Urothelium cell line (cell line): ENCODE measurements at regions not wholly inside any gene's neighbourhood (a gene's known extent, or its start where the extent isn't known, plus 50 kb on each side); places are given as distances from the start of the nearest gene placed in this dataset.

Experiments
- DNase-seq: peaks from one replicate; pipeline ENCODE4 v3.0.0; 2011; ENCODE audit warnings: low spot score, mixed read lengths
- FAIRE-seq: peaks from 2 replicates; lab custom pipeline; 2011; peaks lifted over from hg19 to GRCh38; lab: Jason Lieb, UNC

DNA sequence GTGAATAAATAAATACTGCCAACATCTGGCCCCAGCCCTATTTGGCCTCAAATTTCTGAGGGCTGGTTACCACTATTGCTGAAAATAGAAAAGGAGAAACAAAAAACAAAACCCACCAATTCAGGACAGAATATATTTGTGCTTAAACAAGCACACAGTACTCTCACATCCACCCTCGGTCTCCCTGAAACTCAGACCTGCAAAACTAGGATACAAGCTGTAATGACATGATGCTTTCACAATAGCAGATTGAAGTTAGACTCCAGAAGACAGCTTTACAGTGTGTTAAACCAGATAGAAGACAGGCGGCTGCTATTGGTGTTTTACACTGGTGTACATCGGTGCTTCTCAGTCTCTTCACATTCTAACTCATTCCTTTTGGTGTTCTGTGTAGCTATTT lies 214.9 kb upstream of the DMRT1 start:
- DNase-seq, result no peak
- no peak for FAIRE-seq

DNA sequence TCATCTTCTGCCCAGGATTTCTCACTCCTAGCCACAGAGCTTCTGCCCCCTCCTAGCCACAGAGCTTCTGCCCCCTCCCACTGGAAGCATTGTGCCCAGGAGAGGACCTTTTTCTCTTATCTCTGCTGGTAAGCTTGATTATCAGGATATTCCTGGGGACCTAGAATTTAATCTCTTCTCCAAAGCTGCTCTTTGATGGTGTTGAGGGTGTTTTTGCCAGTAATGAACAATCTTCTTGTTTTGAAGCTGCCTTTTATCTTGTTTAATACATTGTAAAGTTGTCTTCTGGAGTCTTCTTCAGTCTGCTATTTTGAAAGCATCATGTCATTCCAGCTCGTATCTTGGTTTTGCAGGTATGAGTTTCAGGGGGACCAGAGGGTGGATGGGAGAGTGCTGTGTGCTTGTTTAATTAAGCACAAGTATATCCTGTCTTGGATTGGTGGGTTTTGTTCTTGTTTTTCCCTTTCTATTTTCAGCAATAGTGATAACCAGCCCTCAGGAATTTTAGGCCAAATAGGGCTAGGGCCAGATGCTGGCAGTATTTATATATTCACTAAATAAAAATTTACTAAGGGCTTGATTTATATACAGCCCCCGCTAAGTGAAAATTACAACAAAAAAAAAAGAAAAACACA lies 214.0 kb upstream of the DMRT1 start:
- DNase-seq, result no peak
- no peak for FAIRE-seq

DNA sequence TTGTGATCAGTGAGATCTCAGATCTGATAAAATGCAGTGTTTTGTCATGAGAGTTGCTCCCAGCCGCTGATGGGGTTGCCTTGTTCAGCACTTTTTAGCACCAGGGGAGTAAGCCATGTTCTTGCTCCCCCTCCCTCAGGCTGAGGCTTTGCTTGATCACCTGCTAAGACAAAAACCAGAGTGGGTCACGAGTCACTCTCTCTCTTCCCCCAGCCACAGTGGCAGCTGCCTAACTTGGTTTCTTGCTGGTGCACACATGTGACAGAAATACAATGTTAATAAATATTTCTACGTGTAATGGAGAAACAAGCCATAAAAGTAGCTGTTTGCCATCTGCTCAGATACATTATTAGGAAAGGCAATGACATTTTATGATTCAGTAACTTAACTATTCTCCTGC lies 212.4 kb upstream of the DMRT1 start:
- no peak for FAIRE-seq
- no peak for DNase-seq

DNA sequence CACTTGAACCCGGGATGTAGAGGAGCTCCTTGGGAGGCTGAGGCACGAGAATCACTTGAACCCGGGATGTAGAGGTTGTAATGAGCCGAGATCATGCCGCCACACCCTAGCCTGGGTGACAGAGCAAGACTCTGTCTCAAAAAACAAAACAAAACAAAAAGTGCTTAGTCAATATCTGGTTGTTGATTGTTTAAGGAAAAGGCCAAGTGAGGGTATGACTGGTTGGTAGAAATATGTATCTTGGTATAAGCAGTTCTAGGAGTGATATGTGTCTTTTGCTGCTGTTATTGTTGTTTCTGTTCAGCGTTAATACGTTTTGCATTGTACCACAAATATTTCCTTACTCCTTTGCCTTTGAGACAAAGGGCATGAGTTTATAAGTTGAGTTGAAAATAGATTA lies 210.7 kb upstream of the DMRT1 start:
- DNase-seq (no peak), FAIRE-seq (no peak)

DNA sequence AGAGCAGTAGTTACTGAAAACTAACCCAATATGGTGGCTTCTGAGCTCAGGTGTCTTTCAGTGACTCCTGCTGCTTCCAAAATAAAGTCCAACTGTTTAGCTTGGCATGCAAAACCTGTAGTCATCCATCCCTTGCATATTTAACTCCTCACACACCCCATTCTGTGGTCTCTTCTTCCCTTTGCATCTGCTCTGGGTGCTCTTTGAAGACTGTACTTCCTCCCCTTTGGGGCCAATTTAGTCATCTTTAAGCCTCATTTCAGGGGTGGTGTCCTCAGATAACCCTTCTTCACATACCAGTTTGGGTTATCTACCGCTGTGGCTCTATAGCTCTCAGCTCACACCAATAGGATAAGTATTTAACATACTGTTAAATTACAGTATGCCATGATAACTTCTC lies 209.9 kb upstream of the DMRT1 start:
- no peak for DNase-seq
- no peak for FAIRE-seq

DNA sequence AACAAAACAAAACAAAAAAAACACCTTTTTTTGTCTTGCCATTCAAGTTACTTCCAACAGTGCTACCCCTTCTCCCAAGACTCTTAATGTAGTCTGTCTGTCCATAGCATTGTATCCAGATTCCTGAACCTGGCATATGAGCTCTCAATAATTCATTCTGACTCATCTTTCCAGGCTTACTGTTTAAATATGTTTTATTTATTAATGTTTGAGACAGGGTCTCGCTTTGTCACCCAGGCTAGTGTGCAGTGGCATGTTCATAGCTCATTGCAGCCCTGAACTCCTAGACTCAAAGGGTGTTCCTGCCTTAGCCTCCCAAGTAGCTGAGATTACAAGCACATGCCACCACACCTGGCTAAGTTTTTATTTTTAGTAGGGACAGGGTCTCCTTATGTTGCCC lies 208.0 kb upstream of the DMRT1 start:
- FAIRE-seq, result no peak
- no peak for DNase-seq

DNA sequence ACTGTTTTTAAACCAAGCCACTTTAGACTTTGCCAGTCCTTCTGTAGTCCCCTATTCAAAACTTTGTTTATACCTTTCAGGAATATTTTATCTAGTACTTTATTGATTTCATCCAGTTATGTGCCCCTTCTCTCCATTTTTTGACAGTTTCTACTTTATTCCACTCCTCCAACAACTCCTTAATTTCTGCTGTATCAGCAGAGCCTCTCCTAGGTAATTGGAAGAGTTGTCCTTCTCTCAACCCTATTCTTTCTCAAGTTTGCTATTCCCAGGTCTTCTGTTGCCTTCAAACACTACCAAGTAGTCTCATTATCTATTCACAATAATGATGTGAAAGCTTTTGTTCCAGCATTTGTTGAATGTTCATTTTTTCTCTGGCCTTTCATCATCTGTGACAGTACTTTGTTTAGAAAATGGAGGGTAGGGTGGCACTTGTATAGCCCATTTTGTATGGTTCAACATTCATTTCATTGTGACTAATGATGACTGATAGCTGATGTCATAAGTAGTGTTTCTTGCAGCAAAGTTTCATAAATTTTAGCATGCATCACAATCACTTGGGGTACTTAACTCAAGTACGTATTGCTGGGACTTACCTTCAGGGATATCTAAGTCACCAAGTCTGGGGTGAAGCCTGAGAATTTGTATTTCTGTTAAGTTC lies 204.4 kb upstream of the DMRT1 start:
- FAIRE-seq (no peak), DNase-seq (no peak)

DNA sequence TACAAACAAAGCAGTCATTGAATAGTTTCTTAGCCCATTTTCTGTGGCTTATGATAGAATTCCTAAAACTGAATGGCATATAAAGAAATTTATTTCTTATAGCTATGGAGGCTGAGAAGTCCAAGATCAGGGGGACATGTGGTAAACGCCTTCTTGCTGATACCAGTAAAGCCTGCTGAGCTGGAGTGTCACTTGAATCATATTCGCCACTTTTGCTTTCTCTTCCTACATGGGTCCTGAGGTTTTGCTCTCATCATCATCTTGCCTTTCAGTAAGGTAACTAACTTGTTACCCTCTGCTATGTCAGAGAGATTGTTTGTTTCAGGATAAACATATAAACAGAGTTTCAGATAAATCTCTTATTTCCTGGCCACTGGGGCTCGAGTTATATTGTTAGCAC lies 203.3 kb upstream of the DMRT1 start:
- no peak for FAIRE-seq
- DNase-seq, result no peak

DNA sequence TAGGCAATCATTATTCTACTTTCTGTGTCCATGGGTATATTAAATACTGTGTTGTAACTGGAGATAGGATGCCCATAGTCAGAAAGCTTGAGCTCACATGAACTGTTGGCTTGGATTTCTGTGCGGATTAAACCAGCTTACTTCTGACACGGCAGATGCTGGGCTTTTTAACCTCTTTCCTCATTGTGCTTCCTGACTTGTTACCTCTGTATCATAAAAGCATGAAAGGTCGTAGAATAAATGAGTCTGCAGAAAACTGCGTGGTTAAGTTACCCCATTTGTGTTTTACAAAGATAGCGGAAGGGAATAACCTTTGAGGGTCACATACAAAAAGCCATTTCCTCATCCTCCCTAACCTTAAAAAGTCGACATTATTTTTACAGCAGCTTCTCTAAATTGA lies 199.5 kb upstream of the DMRT1 start:
- no peak for DNase-seq
- FAIRE-seq, result no peak

DNA sequence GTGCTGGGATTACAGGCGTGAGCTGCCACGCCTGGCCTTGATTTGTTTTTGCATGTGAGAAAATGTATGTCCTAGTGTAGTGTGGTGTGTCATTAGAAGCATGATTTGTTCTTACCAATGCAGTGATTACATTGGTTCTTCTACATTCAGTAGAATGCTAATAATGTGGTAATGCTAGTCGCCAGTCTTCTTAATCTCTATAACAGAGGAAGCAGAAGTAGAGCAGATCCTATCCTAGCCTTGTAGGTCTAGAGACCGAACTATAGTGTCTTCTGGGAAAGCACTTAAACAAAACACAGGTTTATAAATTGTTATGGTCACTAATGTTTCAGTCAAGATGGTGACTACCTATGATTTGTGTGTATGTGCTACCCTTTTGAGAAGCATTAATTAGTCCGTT lies 197.5 kb upstream of the DMRT1 start:
- FAIRE-seq (no peak), DNase-seq (no peak)

DNA sequence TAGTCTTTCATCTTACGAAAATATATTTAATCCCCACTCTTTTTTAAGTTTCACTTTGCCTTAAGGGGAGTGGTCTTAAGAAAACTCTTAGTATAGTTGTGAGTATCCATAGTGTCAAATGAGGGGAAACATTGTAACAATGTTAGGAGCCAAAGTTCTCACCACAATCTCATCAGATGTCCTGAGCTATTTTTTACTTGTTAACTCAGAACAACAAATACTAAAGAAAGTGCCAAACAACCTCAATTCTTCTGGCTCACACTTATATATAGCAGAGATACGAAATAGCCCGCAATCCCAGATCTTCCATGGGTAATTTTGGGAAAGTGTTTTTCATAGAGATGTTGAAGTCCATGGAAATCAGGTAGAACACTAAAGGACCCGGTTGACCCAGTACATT lies 194.0 kb upstream of the DMRT1 start:
- DNase-seq (no peak), FAIRE-seq (no peak)

DNA sequence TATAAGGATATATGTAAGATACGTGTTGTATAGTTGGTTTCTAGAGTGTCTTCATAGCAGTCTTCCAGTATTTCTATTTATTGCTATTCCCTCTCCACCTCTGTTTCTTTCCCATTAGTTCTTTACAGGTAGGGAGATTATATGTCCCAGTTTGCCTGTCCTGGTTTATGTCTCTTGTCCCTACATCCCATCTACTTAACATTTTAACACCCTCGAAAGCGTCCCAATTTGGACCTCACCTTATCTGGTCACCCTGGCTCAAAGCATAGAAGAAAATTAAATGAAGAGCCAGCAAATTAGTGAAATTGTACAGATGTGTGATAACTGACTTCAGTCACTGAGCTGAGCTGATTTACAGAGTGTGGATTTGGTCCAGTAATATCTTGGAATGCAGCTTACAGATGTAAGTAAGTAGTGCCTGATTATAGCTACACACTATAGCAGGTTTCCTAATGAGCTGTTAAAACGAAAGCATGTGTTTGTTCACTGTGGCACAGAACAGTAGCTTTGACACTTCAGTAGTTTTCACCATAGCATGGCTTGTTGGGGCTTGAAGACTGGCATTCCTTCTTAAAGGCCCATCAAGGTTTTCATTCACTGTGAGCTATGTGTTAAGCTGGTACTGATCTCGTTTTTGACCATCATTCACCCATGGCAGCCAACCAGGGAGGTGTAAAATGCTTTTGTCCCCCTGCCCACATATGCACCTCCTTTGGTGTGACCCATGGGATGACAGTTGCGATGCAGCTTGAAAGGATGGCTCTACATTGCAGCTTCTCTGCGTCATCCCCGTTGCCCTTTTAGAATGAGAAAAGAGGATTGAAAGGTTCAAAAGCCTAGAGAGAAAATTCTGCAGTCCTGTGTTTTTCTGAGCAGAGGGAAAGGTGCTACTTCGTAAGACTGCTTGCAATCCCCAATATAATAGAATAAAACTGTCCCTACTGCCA lies 192.1 kb upstream of the DMRT1 start:
- FAIRE-seq (no peak), DNase-seq (no peak)

DNA sequence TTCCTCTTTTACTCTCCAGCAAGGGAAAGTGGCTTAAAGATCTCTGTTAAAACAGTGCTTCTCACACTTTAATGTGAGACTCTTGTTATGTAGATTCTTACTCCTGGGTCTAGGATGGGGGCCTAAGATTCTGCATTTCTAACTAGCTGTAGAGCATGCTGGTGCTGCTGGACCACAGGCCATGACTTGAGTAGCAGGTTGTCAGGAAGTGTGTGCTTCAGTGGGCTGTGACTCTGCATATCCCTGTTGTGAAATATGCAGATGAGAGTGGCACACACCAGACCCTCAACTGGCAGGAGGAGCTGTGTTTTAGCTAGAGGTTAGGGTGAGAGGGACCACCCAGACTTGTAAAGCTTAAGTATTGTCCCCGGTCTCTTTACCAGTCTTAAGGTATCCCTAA lies 191.1 kb upstream of the DMRT1 start:
- DNase-seq, result no peak
- FAIRE-seq, result no peak

DNA sequence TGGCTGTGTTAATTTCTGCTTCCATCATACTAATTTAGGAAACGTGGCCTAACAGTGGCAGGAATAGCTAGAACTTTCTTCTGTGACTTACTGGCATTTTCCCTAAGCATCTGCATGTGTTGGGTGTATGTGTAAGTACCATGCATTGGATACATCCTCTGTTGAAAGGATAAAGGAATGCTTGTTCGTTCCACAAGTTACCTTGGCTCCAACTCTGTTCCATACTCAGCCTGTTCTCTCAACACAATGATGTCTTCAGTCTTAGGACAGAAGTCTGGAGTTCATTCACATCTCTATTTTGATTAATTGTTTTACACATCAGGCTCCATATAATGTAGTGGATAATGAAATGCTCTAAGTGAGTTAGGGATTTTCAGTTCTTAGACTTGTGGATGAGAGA lies 190.1 kb upstream of the DMRT1 start:
- FAIRE-seq (no peak), DNase-seq (no peak)

DNA sequence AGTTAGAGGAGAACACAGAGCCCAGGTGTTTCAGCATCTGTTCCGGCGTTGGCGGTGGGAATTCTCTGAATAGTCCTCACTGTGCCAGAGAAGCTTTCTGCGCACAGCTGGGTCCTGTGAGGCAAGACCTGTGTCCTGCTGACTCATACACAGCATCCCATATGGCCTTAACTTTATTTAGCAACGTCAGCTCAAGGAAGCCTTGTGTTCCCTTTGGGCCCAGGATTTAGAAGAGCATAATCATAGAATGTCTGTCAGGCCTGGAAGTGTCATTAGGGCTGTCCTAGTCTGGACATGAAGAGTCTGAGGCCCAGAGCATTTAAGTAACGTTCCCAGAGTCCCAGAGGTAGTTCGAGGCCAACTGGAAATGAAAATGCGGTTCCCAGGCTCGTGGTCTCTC lies 188.6 kb upstream of the DMRT1 start:
- DNase-seq, result no peak
- no peak for FAIRE-seq

DNA sequence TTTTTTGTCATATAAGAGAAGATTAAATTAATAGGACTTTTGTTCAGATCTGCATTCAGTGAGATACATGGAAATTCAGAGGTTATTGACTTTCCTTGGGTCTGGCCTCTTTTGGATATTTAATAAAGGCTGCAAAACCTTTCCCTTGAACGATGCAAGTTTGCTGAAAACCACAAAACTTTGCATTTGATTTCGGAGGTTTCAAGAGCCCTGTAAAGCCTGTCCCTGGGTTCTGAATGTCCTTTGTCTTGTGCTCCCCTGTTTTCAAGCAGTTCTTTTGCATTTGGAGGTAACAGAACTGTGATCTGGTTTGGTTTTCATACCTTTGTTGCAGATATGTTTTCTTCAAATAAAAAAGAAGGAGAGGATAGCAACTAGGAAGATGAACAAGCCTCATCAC lies 188.1 kb upstream of the DMRT1 start:
- no peak for DNase-seq
- FAIRE-seq, result no peak

DNA sequence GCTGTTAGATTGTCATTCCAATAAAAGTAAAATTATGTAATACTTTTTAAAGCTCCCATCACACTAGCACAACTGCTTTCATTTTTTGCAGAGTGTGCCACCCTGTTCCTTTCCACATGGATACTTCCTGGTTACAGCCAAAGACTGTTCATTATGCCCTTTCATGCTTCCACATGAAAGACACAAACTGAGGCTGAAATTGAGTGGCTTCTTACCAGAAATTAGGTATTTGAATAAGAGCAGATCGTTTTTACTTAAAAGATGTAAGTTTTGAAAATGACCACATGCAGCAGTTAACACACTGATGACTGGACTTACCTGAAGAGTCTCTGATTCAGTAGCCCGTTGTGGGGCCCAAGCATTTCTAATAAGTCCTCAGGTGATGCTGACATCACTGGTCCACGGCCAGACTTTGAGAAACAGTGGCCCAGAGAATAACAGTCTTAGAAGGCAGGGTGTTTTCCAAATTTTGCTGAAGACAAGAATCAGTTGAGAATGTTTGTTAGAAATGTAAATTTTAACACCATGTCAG lies 187.6 kb upstream of the DMRT1 start:
- DNase-seq (no peak), FAIRE-seq (no peak)

DNA sequence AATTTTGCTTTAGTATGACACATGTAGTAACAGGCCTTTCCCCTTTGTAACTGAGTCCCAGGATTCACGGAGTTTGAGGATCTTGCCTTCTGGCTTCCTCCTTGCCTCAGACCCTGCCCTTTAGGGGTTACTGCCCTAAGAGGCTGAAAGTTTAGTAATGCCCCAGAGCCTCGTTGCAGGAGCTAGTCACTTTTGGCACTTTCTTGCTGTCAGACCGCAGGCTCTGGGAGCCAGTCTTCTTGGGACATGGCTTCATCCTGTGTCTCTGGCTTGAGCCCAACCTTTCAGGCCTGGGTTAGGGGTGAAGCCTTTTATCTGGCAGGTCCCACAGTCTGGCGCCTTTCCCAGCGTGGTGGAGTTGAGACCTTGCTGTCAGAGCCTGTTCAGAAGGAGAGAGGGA lies 185.6 kb upstream of the DMRT1 start:
- DNase-seq (no peak), FAIRE-seq (no peak)

DNA sequence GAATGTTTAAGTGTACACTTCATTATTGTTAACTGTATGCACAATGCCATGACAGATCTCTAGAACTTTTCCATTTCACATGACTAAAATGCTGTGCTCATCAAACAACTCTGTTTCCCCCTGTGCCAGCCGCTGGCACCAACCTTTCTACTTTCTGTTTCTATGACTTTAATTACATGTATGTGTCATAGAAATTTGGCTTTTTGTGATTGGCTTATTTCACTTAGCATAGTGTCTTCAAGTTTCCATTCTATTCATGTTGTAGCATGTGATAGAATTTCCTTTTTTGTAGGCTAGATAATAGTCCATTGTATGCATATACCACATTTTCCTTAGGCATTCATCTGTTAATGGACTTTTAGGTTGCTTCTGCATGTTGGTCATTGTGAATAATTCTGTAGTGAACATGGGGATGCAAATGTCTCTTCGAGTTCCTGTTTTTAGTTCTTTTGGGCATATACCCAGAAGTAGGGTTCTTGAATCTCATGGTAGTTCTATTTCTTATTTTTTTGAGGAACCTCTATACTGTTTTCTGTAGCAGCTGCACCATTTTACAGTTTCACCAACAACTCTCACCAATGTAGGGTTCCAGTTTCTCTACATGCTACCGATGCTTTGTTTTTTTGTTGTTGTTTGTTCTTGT lies 184.4 kb upstream of the DMRT1 start:
- FAIRE-seq (no peak), DNase-seq (no peak)

DNA sequence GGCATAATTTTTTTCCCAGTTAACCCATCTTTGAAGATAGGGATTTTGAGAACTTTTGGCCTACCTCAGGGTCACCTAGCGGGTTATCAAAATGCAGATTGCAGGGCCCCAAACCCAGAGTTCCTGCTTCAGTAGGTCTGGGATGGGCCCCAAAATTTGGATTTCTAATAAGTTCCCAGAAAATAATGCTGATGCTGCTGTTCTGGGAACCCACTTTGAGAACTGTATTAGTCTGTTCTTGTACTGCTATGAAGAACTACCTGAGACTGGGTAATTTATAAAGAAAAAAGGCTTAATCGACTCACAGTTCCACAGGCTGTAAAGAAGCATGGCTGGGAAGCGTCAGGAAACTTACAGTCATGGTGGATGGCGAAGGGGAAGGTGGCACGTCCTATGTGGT lies 182.2 kb upstream of the DMRT1 start:
- DNase-seq (no peak), FAIRE-seq (no peak)

DNA sequence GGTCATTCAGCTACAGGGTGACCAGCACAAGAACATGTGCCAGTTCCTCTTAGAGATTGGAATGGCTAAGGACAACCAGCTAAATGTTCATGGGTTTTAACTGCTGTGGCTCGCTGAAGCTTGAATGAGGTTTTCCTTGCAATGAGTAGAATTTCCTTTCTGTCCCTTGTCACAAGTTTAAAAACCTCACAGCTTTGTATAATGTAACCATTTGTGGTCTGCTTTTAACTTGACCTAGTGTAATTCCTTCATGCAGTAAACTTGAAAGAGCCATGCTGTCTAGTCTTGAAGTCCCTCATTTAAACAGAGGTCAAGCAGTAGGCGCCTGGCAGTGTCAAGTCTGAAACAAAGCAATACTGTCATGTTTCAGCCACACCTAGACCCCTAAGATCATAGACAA lies 181.3 kb upstream of the DMRT1 start:
- DNase-seq (no peak), FAIRE-seq (no peak)
